Germinal center (tissue), 1 donor: ENCODE measurements at regions not wholly inside any gene's neighbourhood (a gene's known extent, or its start where the extent isn't known, plus 50 kb on each side); places are given as distances from the start of the nearest gene placed in this dataset.
"Not testable (repeated sequence)": the region's sequence is repeated elsewhere in the genome, so short reads cannot be mapped to it uniquely, and the experiment has no call there.

ENCODE experiments used
- DNase-seq: peaks from one replicate; pipeline ENCODE4 v3.0.0; 2012; ENCODE audit warnings: mixed read lengths, low spot score

GRCh38 chrX:149420566-149420965 is 84.5 kb downstream of the IDS start:
- DNase-seq: not testable (repeated sequence)

GRCh38 chrX:149398027-149398426 is 107.1 kb downstream of the IDS start:
- DNase-seq: no peak

GRCh38 chrX:149392921-149393320 is 112.2 kb downstream of the IDS start:
- DNase-seq: no peak

GRCh38 chrX:149383852-149384251 is 121.3 kb downstream of the IDS start:
- no peak for DNase-seq

GRCh38 chrX:149374751-149375150 is 130.4 kb downstream of the IDS start:
- DNase-seq: no peak

GRCh38 chrX:149372866-149373265 is 132.2 kb downstream of the IDS start:
- no peak for DNase-seq

GRCh38 chrX:149371986-149372385 is 133.1 kb downstream of the IDS start:
- no peak for DNase-seq

GRCh38 chrX:149370097-149370496 is 135.0 kb downstream of the IDS start:
- no peak for DNase-seq

GRCh38 chrX:149365552-149365951 is 139.6 kb downstream of the IDS start:
- DNase-seq: no peak

GRCh38 chrX:149365061-149365460 is 140.0 kb downstream of the IDS start:
- DNase-seq: no peak

- no peak for DNase-seq
These were observed 141.1 kb downstream of the IDS start for GRCh38 chrX:149363965-149364364.

- DNase-seq: no peak
These were observed 158.8 kb downstream of the IDS start for GRCh38 chrX:149346306-149346705.

- no peak for DNase-seq
These were observed 182.8 kb downstream of the IDS start for GRCh38 chrX:149322316-149322715.

- no peak for DNase-seq
These were observed 191.2 kb downstream of the IDS start for GRCh38 chrX:149313871-149314371.

GRCh38 chrX:149312988-149313387 is 192.1 kb downstream of the IDS start:
- no peak for DNase-seq

GRCh38 chrX:149312097-149312496 is 193.0 kb downstream of the IDS start:
- no peak for DNase-seq

GRCh38 chrX:149302705-149303104 is 202.4 kb downstream of the IDS start:
- no peak for DNase-seq

GRCh38 chrX:149298111-149298510 is 207.0 kb downstream of the IDS start:
- no peak for DNase-seq

GRCh38 chrX:149296092-149296491 is 209.0 kb downstream of the IDS start:
- no peak for DNase-seq

- DNase-seq: peak; percentile 38
These were observed 218.2 kb downstream of the IDS start for GRCh38 chrX:149286940-149287349.

GRCh38 chrX:149284616-149285015 is 220.5 kb downstream of the IDS start:
- DNase-seq: no peak

GRCh38 chrX:149283853-149284252 is 221.3 kb downstream of the IDS start:
- DNase-seq: no peak

- no peak for DNase-seq
These were observed 222.2 kb downstream of the IDS start for GRCh38 chrX:149282909-149283308.

- no peak for DNase-seq
These were observed 225.1 kb downstream of the IDS start for GRCh38 chrX:149280011-149280410.

GRCh38 chrX:149275836-149276235 is 229.3 kb downstream of the IDS start:
- DNase-seq: no peak
